Colonic mucosa (tissue), 4 donors: ENCODE measurements at regions not wholly inside any gene's neighbourhood (a gene's known extent, or its start where the extent isn't known, plus 50 kb on each side); places are given as distances from the start of the nearest gene placed in this dataset. TPM values are rescaled to one million over a fixed set of nuclear protein-coding genes. Genes with fewer than 3 reads are reported as not detected.

Source experiments
- DNase-seq: peaks from one replicate; pipeline ENCODE4 v3.0.0-alpha.2; 2020
- H3K27ac ChIP-seq: fragments of 200-600 bp; one replicate; pipeline ENCODE4 v1.8.0; 2021
- H3K27me3 ChIP-seq: fragments of 200-600 bp; one replicate; pipeline ENCODE4 v1.8.0; 2021
- H3K36me3 ChIP-seq: fragments of 200-600 bp; one replicate; pipeline ENCODE4 v1.8.0; 2021
- H3K4me1 ChIP-seq: fragments of 200-600 bp; one replicate; pipeline ENCODE4 v1.8.0; 2021; ENCODE audit warnings: mild to moderate bottlenecking
- H3K4me3 ChIP-seq: fragments of 200-600 bp; one replicate; pipeline ENCODE4 v1.8.0; 2021
- H3K9ac ChIP-seq, 2 donors: one replicate each; pipeline ENCODE4 v1.7.0; 2013; ENCODE audit warnings: control low read depth in 2 of 2, low read depth in 2 of 2, low read length in 2 of 2
- H3K9me3 ChIP-seq: fragments of 200-600 bp; one replicate; pipeline ENCODE4 v1.8.0; 2021
- CTCF ChIP-seq: fragments of 200-600 bp; IDR thresholded peaks from one replicate; pipeline ENCODE4 v1.8.0; 2022; ENCODE audit warnings: antibody characterized with exemption, mild to moderate bottlenecking
- intact Hi-C: fragments of 100-400 bp; cut with DNase I; formaldehyde crosslinking; loops from one replicate; pipeline ENCODE4 v1.14.1; 2022
- microRNA-seq: library from miRNA; unstranded; fragments of <30 nt; microRNA quantifications from one replicate; pipeline ENCODE4, GENCODE V29; 2019
- donor health status: healthy.
- donor health status: DM: no; HTN: no; CAD: no.
- donor health status: DM: no; HTN: no; CAD: no.

GRCh38 chr21:35102488-35103371, 53.6 kb upstream of the RUNX1 start:
- H3K9me3 ChIP-seq: no peaks in the 10 kb centered on the region
- H3K4me3 ChIP-seq: no peak overlapping the region
- H3K27me3 ChIP-seq: no peaks in the 10 kb centered on the region
- intact Hi-C loops: no loop called here
- no peak overlapping the region for H3K9ac ChIP-seq
- H3K4me1 ChIP-seq: no peaks in the 10 kb centered on the region
- TF ChIP-seq CTCF: no peak
- H3K36me3 ChIP-seq: no peaks in the 10 kb centered on the region
- DNase-seq: peak; percentile 24
- H3K27ac ChIP-seq: no peak overlapping the region

- Histone ChIP-seq H3K27ac (peak overlapping the region; percentile 28), H3K4me1 (no peaks in the 10 kb centered on the region), H3K36me3 (no peaks in the 10 kb centered on the region), H3K4me3 (no peak overlapping the region), H3K27me3 (no peaks in the 10 kb centered on the region), H3K9me3 (no peaks in the 10 kb centered on the region), H3K9ac (no peak overlapping the region)
- no peak for DNase-seq
- TF ChIP-seq CTCF: no peak
- intact Hi-C loops: no loop called here
Measured at GRCh38 chr21:35100349-35100811, 51.3 kb upstream of the RUNX1 start.

- no peak overlapping the region for H3K4me3 ChIP-seq
- no peak for TF ChIP-seq CTCF
- H3K27me3 ChIP-seq: no peaks in the 10 kb centered on the region
- no peak overlapping the region for H3K27ac ChIP-seq
- no peaks in the 10 kb centered on the region for H3K9me3 ChIP-seq
- no peaks in the 10 kb centered on the region for H3K36me3 ChIP-seq
- intact Hi-C loops: no loop called here
- H3K9ac ChIP-seq: no peak overlapping the region
- DNase-seq: no peak
- no peaks in the 10 kb centered on the region for H3K4me1 ChIP-seq
Measured at GRCh38 chr21:35099310-35099709, 50.2 kb upstream of the RUNX1 start.

Small RNAs in the stretch of these regions (microRNA-seq; reads per million reads assigned to microRNA genes)
- gene MIR802: not detected
